Cardiac muscle cell (in vitro differentiated cells and primary cell): ENCODE measurements at regions not wholly inside any gene's neighbourhood (a gene's known extent, or its start where the extent isn't known, plus 50 kb on each side); places are given as distances from the start of the nearest gene placed in this dataset.

Source experiments
- DNase-seq, 2 donors: peaks; one replicate each; pipeline versions ENCODE4 v3.0.0 to v3.0.0-alpha.2; 2010 to 2017; ENCODE audit warnings: low read depth in 1 of 2, low spot score in 1 of 2
- H3K27ac ChIP-seq: fragments of 200-600 bp; sonication (generic); 2 replicates; pipeline ENCODE4 v1.5.1; 2016
- H3K27me3 ChIP-seq: fragments of 200-600 bp; sonication (generic); 2 replicates; pipeline ENCODE4 v1.6.0; 2016; ENCODE audit warnings: control low read depth
- H3K36me3 ChIP-seq: fragments of 200-600 bp; sonication (generic); 2 replicates; pipeline ENCODE4 v1.5.1; 2016; ENCODE audit warnings: control low read depth
- H3K4me1 ChIP-seq: fragments of 200-600 bp; sonication (generic); 2 replicates; pipeline ENCODE4 v1.8.1; 2017; ENCODE audit warnings: low read depth, mild to moderate bottlenecking, mixed run types
- H3K4me3 ChIP-seq: fragments of 200-600 bp; sonication (generic); 2 replicates; pipeline ENCODE4 v1.5.1; 2016; ENCODE audit warnings: mild to moderate bottlenecking
- H3K9me3 ChIP-seq: fragments of 200-600 bp; sonication (generic); 2 replicates; pipeline ENCODE4 v1.5.1; 2017; ENCODE audit warnings: low read depth, mild to moderate bottlenecking, control low read depth
- CTCF ChIP-seq: IDR thresholded peaks from 2 replicates; pipeline ENCODE4 v1.5.1; 2012; ENCODE audit warnings: low read depth, mild to moderate bottlenecking, low read length

GRCh38 chr6:74979065-74979766 lies 226.6 kb downstream of the COL12A1 start:
- Histone ChIP-seq H3K9me3 (no peaks in the 10 kb centered on the region), H3K36me3 (no peaks in the 10 kb centered on the region), H3K27me3 (no peaks in the 10 kb centered on the region), H3K27ac (no peak overlapping the region), H3K4me1 (no peaks in the 10 kb centered on the region), H3K4me3 (no peak overlapping the region)
- TF ChIP-seq CTCF: no peak
- no peak for DNase-seq

- no peaks in the 10 kb centered on the region for H3K9me3 ChIP-seq
- DNase-seq: no peak
- H3K27me3 ChIP-seq: no peaks in the 10 kb centered on the region
- H3K27ac ChIP-seq: no peak overlapping the region
- no peaks in the 10 kb centered on the region for H3K4me1 ChIP-seq
- TF ChIP-seq CTCF: no peak
- H3K4me3 ChIP-seq: no peak overlapping the region
- H3K36me3 ChIP-seq: no peaks in the 10 kb centered on the region
Measured at GRCh38 chr6:74976701-74977100, 229.2 kb downstream of the COL12A1 start.

GRCh38 chr6:74976026-74976425 lies 229.8 kb downstream of the COL12A1 start:
- DNase-seq: no peak
- no peak overlapping the region for H3K4me3 ChIP-seq
- H3K36me3 ChIP-seq: no peaks in the 10 kb centered on the region
- H3K4me1 ChIP-seq: no peaks in the 10 kb centered on the region
- no peak overlapping the region for H3K27ac ChIP-seq
- H3K9me3 ChIP-seq: no peaks in the 10 kb centered on the region
- no peak for TF ChIP-seq CTCF
- H3K27me3 ChIP-seq: no peaks in the 10 kb centered on the region

- Histone ChIP-seq H3K4me3 (no peak overlapping the region), H3K36me3 (no peaks in the 10 kb centered on the region), H3K27ac (no peak overlapping the region), H3K4me1 (no peaks in the 10 kb centered on the region), H3K9me3 (no peaks in the 10 kb centered on the region), H3K27me3 (no peaks in the 10 kb centered on the region)
- no peak for TF ChIP-seq CTCF
- DNase-seq: no peak
Measured at GRCh38 chr6:74973591-74973990, 232.3 kb downstream of the COL12A1 start.

GRCh38 chr6:74971633-74972032 lies 234.2 kb downstream of the COL12A1 start:
- H3K27ac ChIP-seq: no peak overlapping the region
- no peak for DNase-seq
- H3K9me3 ChIP-seq: no peaks in the 10 kb centered on the region
- H3K4me3 ChIP-seq: no peak overlapping the region
- H3K27me3 ChIP-seq: no peaks in the 10 kb centered on the region
- H3K4me1 ChIP-seq: no peaks in the 10 kb centered on the region
- H3K36me3 ChIP-seq: no peaks in the 10 kb centered on the region
- no peak for TF ChIP-seq CTCF
